Colonic mucosa (tissue), 4 donors: ENCODE measurements at regions not wholly inside any gene's neighbourhood (a gene's known extent, or its start where the extent isn't known, plus 50 kb on each side); places are given as distances from the start of the nearest gene placed in this dataset.

Experiments used
- DNase-seq: peaks from one replicate; pipeline ENCODE4 v3.0.0-alpha.2; 2020
- H3K27ac ChIP-seq: fragments of 200-600 bp; one replicate; pipeline ENCODE4 v1.8.0; 2021
- H3K27me3 ChIP-seq: fragments of 200-600 bp; one replicate; pipeline ENCODE4 v1.8.0; 2021
- H3K36me3 ChIP-seq: fragments of 200-600 bp; one replicate; pipeline ENCODE4 v1.8.0; 2021
- H3K4me1 ChIP-seq: fragments of 200-600 bp; one replicate; pipeline ENCODE4 v1.8.0; 2021; ENCODE audit warnings: mild to moderate bottlenecking
- H3K4me3 ChIP-seq: fragments of 200-600 bp; one replicate; pipeline ENCODE4 v1.8.0; 2021
- H3K9ac ChIP-seq, 2 donors: one replicate each; pipeline ENCODE4 v1.7.0; 2013; ENCODE audit warnings: control low read depth in 2 of 2, low read depth in 2 of 2, low read length in 2 of 2
- H3K9me3 ChIP-seq: fragments of 200-600 bp; one replicate; pipeline ENCODE4 v1.8.0; 2021
- CTCF ChIP-seq: fragments of 200-600 bp; IDR thresholded peaks from one replicate; pipeline ENCODE4 v1.8.0; 2022; ENCODE audit warnings: antibody characterized with exemption, mild to moderate bottlenecking
- intact Hi-C: fragments of 100-400 bp; cut with DNase I; formaldehyde crosslinking; loops from one replicate; pipeline ENCODE4 v1.14.1; 2022
- donor health status: healthy.
- donor health status: DM: no; HTN: no; CAD: no.
- donor health status: DM: no; HTN: no; CAD: no.

- no peak overlapping the region for H3K27ac ChIP-seq
- H3K9me3 ChIP-seq = no peaks in the 10 kb centered on the region
- H3K27me3 ChIP-seq = no peaks in the 10 kb centered on the region
- DNase-seq = no peak
- H3K4me3 ChIP-seq = no peak overlapping the region
- H3K36me3 ChIP-seq = no peaks in the 10 kb centered on the region
- no peak overlapping the region for H3K9ac ChIP-seq
- no peak for TF ChIP-seq CTCF
- no peaks in the 10 kb centered on the region for H3K4me1 ChIP-seq
- intact Hi-C loops = no loop called here
Measured at GRCh38 chrX:95835223-95835622, 849.4 kb upstream of the DIAPH2 start.

GRCh38 chrX:95836517-95836916, 848.1 kb upstream of the DIAPH2 start:
- Histone ChIP-seq H3K9ac (no peak overlapping the region), H3K27me3 (no peaks in the 10 kb centered on the region), H3K36me3 (no peaks in the 10 kb centered on the region), H3K4me3 (no peak overlapping the region), H3K4me1 (no peaks in the 10 kb centered on the region), H3K9me3 (no peaks in the 10 kb centered on the region), H3K27ac (no peak overlapping the region)
- no peak for TF ChIP-seq CTCF
- no peak for DNase-seq
- intact Hi-C loops = no loop called here

GRCh38 chrX:95841863-95842262, 842.8 kb upstream of the DIAPH2 start:
- Histone ChIP-seq H3K36me3 (no peaks in the 10 kb centered on the region), H3K9ac (no peak overlapping the region), H3K4me1 (no peaks in the 10 kb centered on the region), H3K9me3 (no peaks in the 10 kb centered on the region), H3K4me3 (no peak overlapping the region), H3K27ac (no peak overlapping the region), H3K27me3 (no peaks in the 10 kb centered on the region)
- no peak for TF ChIP-seq CTCF
- intact Hi-C loops = no loop called here
- DNase-seq = no peak

GRCh38 chrX:95860127-95860526, 824.5 kb upstream of the DIAPH2 start:
- no peaks in the 10 kb centered on the region for H3K4me1 ChIP-seq
- H3K9me3 ChIP-seq = no peaks in the 10 kb centered on the region
- no peaks in the 10 kb centered on the region for H3K27me3 ChIP-seq
- TF ChIP-seq CTCF = no peak
- no peaks in the 10 kb centered on the region for H3K36me3 ChIP-seq
- no peak overlapping the region for H3K9ac ChIP-seq
- H3K27ac ChIP-seq = no peak overlapping the region
- DNase-seq = no peak
- no peak overlapping the region for H3K4me3 ChIP-seq
- intact Hi-C loops = no loop called here

- H3K36me3 ChIP-seq = no peaks in the 10 kb centered on the region
- no peak overlapping the region for H3K27ac ChIP-seq
- no peak for TF ChIP-seq CTCF
- no peaks in the 10 kb centered on the region for H3K27me3 ChIP-seq
- H3K9ac ChIP-seq = no peak overlapping the region
- no peaks in the 10 kb centered on the region for H3K9me3 ChIP-seq
- no peak for DNase-seq
- no peaks in the 10 kb centered on the region for H3K4me1 ChIP-seq
- no peak overlapping the region for H3K4me3 ChIP-seq
- intact Hi-C loops = no loop called here
Measured at GRCh38 chrX:95875661-95876060, 809.0 kb upstream of the DIAPH2 start.

- DNase-seq = no peak
- no peak for TF ChIP-seq CTCF
- intact Hi-C loops = no loop called here
- Histone ChIP-seq H3K36me3 (no peaks in the 10 kb centered on the region), H3K4me3 (no peak overlapping the region), H3K9ac (no peak overlapping the region), H3K4me1 (no peaks in the 10 kb centered on the region), H3K27me3 (no peaks in the 10 kb centered on the region), H3K9me3 (no peaks in the 10 kb centered on the region), H3K27ac (no peak overlapping the region)
Measured at GRCh38 chrX:95878874-95879273, 805.8 kb upstream of the DIAPH2 start.
